NK-92 treated with Interleukin-12 subunit alpha and Interleukin-12 subunit beta, amount 100 ng/mL, for 24 hours (cell line): ENCODE measurements at regions not wholly inside any gene's neighbourhood (a gene's known extent, or its start where the extent isn't known, plus 50 kb on each side); places are given as distances from the start of the nearest gene placed in this dataset.

ENCODE experiments used
- DNase-seq: peaks from one replicate; lab custom pipeline; 2025; lab: John Stamatoyannopoulos, UW

DNA sequence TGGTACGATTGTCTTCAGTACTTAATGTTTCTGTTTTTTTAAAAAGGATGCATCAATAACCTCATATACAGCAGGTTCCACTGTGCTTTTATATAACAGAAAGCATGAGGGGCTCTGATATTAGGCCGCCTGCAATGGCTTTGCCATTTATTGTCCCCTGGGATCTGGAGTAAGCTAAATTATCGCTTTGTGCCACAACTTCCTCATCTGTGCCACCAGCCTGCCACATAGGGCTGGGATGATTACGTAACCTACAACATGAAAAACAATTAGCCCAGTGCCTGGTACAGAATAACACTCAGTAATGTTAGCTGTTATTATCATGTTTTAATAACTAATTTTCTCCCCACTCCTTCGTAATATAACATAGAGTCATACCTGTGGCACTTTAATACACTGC, 65.5 kb upstream of the TRIM2 start:
- DNase-seq, result no peak

DNA sequence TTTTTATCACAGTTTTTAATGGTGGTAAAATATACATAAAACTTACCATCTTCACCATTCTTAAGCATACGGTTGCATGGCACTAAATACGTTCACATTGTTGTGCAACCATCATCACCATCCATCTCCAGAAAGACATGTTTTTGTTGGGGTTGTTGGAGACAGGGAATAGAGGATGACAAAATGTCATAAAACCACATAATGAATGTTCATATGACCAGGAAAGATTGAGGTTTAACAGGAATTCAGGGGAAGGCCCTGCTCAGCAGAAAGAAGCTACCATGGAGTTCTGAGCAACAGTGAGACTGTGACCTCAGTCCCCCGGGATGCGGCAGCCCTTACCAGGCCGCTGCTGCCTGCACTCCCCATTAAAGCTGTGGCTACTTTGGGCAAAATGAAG, 63.9 kb upstream of the TRIM2 start:
- DNase-seq, result no peak

DNA sequence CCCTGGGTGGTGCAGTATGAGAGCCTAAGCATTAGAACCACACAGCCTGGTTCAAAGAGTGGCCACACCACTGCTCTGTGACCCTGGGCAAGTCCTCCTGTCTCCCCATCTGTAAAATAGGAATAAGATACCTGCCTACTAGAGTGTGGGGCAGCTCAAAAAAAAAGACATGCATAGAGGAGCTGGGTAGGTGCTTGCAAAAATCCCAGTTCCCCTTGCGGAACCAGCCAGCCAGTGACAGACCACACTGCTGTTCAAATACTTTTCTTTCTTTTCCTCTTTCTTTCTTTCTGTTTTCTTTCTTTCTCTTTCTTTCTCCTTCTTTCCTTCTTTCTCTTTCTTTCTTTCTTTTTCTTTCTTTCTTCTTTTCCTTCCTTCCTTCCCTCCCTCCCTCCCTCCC, 63.0 kb upstream of the TRIM2 start:
- DNase-seq, result no peak

GRCh38 chr4:153142700-153143438, 61.4 kb upstream of the TRIM2 start:
- DNase-seq, result peak; percentile 3

- DNase-seq, result no peak
These were observed 60.5 kb upstream of the TRIM2 start for GRCh38 chr4:153143527-153144348.

GRCh38 chr4:153146031-153146430, 58.2 kb upstream of the TRIM2 start:
- no peak for DNase-seq

DNA sequence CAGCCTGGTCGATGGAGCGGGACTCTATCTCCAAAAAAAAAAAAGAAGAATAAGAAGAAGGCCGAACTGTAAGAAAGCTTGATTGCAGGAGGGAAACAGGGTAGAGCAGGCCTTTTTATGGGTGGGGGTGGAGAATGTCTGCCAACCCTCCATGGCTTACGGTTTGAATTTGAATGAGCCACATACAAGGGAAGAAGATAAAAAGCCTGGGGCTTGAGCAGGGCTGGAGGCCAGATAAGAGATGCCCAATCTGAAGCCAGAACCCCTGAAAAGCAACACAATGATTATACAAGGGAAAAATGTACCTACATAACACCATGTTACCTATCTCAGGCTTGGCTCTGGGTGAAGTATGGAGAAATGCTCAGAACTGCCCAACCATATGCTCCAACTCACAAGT, 57.3 kb upstream of the TRIM2 start:
- DNase-seq, result no peak

GRCh38 chr4:153148791-153149190, 55.5 kb upstream of the TRIM2 start:
- no peak for DNase-seq

- no peak for DNase-seq
These were observed 52.4 kb upstream of the TRIM2 start for GRCh38 chr4:153151535-153152455.

- no peak for DNase-seq
These were observed 51.5 kb upstream of the TRIM2 start for GRCh38 chr4:153152501-153153338.

DNA sequence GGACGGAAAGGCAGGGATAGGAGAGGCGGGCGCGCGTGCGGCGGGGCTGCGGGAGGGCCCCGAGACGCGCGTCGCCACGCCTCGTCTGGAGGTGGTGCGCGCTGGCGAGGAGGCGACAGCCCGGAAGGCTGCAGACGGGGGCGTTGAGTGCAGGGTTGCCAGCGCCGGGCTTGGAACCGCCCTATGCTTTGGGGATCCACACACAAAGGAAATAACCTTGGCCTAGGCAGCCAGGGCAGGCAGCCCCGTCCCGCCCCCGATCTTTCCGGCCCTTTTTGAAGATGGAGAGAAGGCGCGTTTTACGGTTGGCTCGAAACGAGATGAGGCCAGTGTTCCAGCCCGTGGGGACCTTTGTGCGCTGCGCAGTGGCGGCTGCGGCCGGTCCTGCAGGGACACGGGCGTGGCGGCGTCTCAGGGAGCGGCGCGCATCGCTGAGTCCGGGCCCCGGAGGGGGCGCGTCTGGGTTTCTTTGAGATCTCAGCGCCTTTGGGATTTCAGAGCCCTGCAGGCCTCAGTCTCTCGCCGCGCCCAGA, 50.8 kb upstream of the TRIM2 start:
- no peak for DNase-seq

- DNase-seq, result no peak
These were observed 50.0 kb upstream of the TRIM2 start for GRCh38 chr4:153154007-153154975.
